HCT116 (cell line): ENCODE measurements at regions not wholly inside any gene's neighbourhood (a gene's known extent, or its start where the extent isn't known, plus 50 kb on each side); places are given as distances from the start of the nearest gene placed in this dataset.
"Not testable (repeated sequence)": the region's sequence is repeated elsewhere in the genome, so short reads cannot be mapped to it uniquely, and the experiment has no call there.

Experiments
- ATAC-seq: fragments of 200-7000 bp; cut with Tn5 transposase; 2 replicates; pipeline ENCODE4 v1.9.1; 2020; ENCODE audit warnings: mild to moderate bottlenecking, moderate library complexity
- BruUV-seq: library from RNA; stranded (reverse); fragments of 400-500 nt; replicated peaks from 2 replicates; lab custom pipeline; 2021; lab: Mats Ljungman, UMichigan
- CTCF ChIA-PET: fragments of 300-600 bp; sonication (Branson Sonifier 250); formaldehyde crosslinking; loops from one replicate; lab custom pipeline; 2021; ENCODE audit warnings: antibody characterized with exemption; lab: Charles Lee
- POLR2A ChIA-PET: fragments of 300-600, 350-600 bp; sonication (Branson Sonifier 250); formaldehyde crosslinking; loops from one replicate; lab custom pipeline; 2021; ENCODE audit warnings: antibody characterized with exemption; lab: Charles Lee
- RAD21 ChIA-PET, 2 experiments: fragments of 300-600 bp; sonication (Branson Sonifier 250); formaldehyde crosslinking; loops; one replicate each; lab custom pipeline; 2023; ENCODE audit warnings: low total read pairs in 2 of 2; ENCODE audit not compliant: uncharacterized antibody in 2 of 2, unreplicated experiment in 2 of 2, low non-redundant PET in 1 of 2; lab: Charles Lee
- DNase-seq: peaks from one replicate; pipeline ENCODE4 v3.0.0-alpha.2; 2010; ENCODE audit warnings: low read depth, low spot score
- H2AFZ ChIP-seq: fragments of 200-600 bp; shearing (Covaris generic), sonication (generic); 2 replicates; pipeline ENCODE4 v1.6.1; 2017; ENCODE audit warnings: low read depth, mixed run types, mixed read lengths, antibody characterized with exemption, low read length; ENCODE audit not compliant: poor library complexity, severe bottlenecking
- H3K27ac ChIP-seq: 2 replicates; pipeline ENCODE4 v1.5.1; 2012; ENCODE audit warnings: low read depth, low read length
- H3K27me3 ChIP-seq: fragments of 200-600 bp; sonication (generic); 2 replicates; pipeline ENCODE4 v1.6.1; 2016; ENCODE audit warnings: mixed run types, low read length, mixed read lengths; ENCODE audit not compliant: insufficient read depth
- H3K36me3 ChIP-seq, 2 experiments: fragments of 200-500 bp in 1 of 2; fragments of 200-600 bp in 1 of 2; sonication (Bioruptor generic) in 1 of 2; sonication (generic) in 1 of 2; 2 replicates each; pipeline versions ENCODE4 v1.5.1 to v1.6.1; 2014 to 2016; ENCODE audit warnings: low read length in 2 of 2, inconsistent platforms in 1 of 2, mixed read lengths in 1 of 2, mixed run types in 1 of 2; ENCODE audit not compliant: insufficient read depth in 2 of 2, control insufficient read depth in 1 of 2
- H3K4me1 ChIP-seq, 2 experiments: fragments of 200-600 bp in 1 of 2; sonication (generic) in 1 of 2; 2 replicates each; pipeline versions ENCODE4 v1.5.1 to v1.6.1; 2012 to 2017; ENCODE audit warnings: low read length in 2 of 2, inconsistent platforms in 1 of 2, mild to moderate bottlenecking in 1 of 2, mixed read lengths in 1 of 2, mixed run types in 1 of 2, moderate library complexity in 1 of 2; ENCODE audit not compliant: insufficient read depth in 2 of 2, control insufficient read depth in 1 of 2
- H3K4me2 ChIP-seq: fragments of 200-600 bp; sonication (generic); 2 replicates; pipeline ENCODE4 v1.6.1; 2017; ENCODE audit warnings: mixed run types, low read length, mixed read lengths
- H3K4me3 ChIP-seq, 2 experiments: fragments of 200-600 bp in 1 of 2; sonication (generic) in 1 of 2; replicated peaks in 1 of 2; 2 replicates each; pipeline ENCODE4 v1.5.1; 2011 to 2016; ENCODE audit warnings: low read length in 2 of 2, control low read depth in 1 of 2, low read depth in 1 of 2, mild to moderate bottlenecking in 1 of 2, mixed read lengths in 1 of 2, mixed run types in 1 of 2
- H3K79me2 ChIP-seq: fragments of 200-600 bp; sonication (generic); 2 replicates; pipeline ENCODE4 v1.6.1; 2017; ENCODE audit warnings: mild to moderate bottlenecking, mixed run types, low read length, moderate library complexity, mixed read lengths; ENCODE audit not compliant: insufficient read depth
- H3K9ac ChIP-seq: fragments of 200-600 bp; sonication (generic); 2 replicates; pipeline ENCODE4 v1.6.1; 2016; ENCODE audit warnings: low read length, mixed read lengths
- H3K9me2 ChIP-seq: fragments of 200-600 bp; sonication (generic), shearing (Covaris generic); 2 replicates; pipeline ENCODE4 v1.6.1; 2017; ENCODE audit warnings: mixed run types, mild to moderate bottlenecking, moderate library complexity; ENCODE audit not compliant: insufficient read depth
- H3K9me3 ChIP-seq, 2 experiments: fragments of 200-500 bp in 1 of 2; fragments of 200-600 bp in 1 of 2; sonication (Bioruptor generic) in 1 of 2; sonication (generic) in 1 of 2; 2 replicates each; pipeline ENCODE4 v1.6.1; 2014 to 2017; ENCODE audit warnings: low read length in 2 of 2, mixed read lengths in 2 of 2, inconsistent platforms in 1 of 2, low read depth in 1 of 2, mild to moderate bottlenecking in 1 of 2, mixed run types in 1 of 2, moderate library complexity in 1 of 2; ENCODE audit not compliant: control insufficient read depth in 1 of 2, insufficient read depth in 1 of 2
- H4K20me1 ChIP-seq: fragments of 200-600 bp; sonication (generic), shearing (Covaris generic); 2 replicates; pipeline ENCODE4 v1.6.1; 2017; ENCODE audit warnings: mixed run types, mild to moderate bottlenecking, moderate library complexity; ENCODE audit not compliant: insufficient read depth
- ATF3 ChIP-seq: IDR thresholded peaks from 2 replicates; pipeline ENCODE4 v1.6.1; 2012
- CBX3 ChIP-seq: IDR thresholded peaks from 2 replicates; pipeline ENCODE4 v1.6.1; 2012; ENCODE audit warnings: low read depth
- CTCF ChIP-seq, 3 experiments: fragments of 200-600 bp in 1 of 3; sonication (generic) in 1 of 3; IDR thresholded peaks in 2 of 3; conservative IDR thresholded peaks in 1 of 3; 2 replicates each; pipeline ENCODE4 v1.5.1; 2012 to 2017; ENCODE audit warnings: low read depth in 2 of 3, low read length in 2 of 3, antibody characterized with exemption in 1 of 3, borderline replicate concordance in 1 of 3, control low read depth in 1 of 3, mild to moderate bottlenecking in 1 of 3, mixed read lengths in 1 of 3, mixed run types in 1 of 3, moderate library complexity in 1 of 3; ENCODE audit not compliant: insufficient read depth in 1 of 3
- EGR1 ChIP-seq: IDR thresholded peaks from 2 replicates; pipeline ENCODE4 v1.6.1; 2012; ENCODE audit warnings: low read depth
- EZH2 ChIP-seq: fragments of 200-600 bp; sonication (generic); IDR thresholded peaks from 2 replicates; pipeline ENCODE4 v1.6.1; 2017; ENCODE audit warnings: antibody characterized with exemption, mixed run types
- EZH2phosphoT487 ChIP-seq: fragments of 200-600 bp; IDR thresholded peaks from 2 replicates; pipeline ENCODE4 v1.6.1; 2018; ENCODE audit warnings: antibody characterized with exemption, borderline replicate concordance
- FOSL1 ChIP-seq: IDR thresholded peaks from 2 replicates; pipeline ENCODE4 v1.6.1; 2012; ENCODE audit warnings: low read depth
- JUND ChIP-seq: IDR thresholded peaks from 2 replicates; pipeline ENCODE4 v1.6.1; 2012
- MAX ChIP-seq: IDR thresholded peaks from 2 replicates; pipeline ENCODE4 v1.6.1; 2012
- POLR2A ChIP-seq: IDR thresholded peaks from 2 replicates; pipeline ENCODE4 v1.7.0; 2011; ENCODE audit warnings: borderline replicate concordance; ENCODE audit not compliant: insufficient read depth, insufficient read length; ENCODE audit errors: extremely low read depth
- RAD21 ChIP-seq: IDR thresholded peaks from 2 replicates; pipeline ENCODE4 v1.6.1; 2012; ENCODE audit warnings: low read depth, mild to moderate bottlenecking
- SIN3A ChIP-seq: IDR thresholded peaks from 2 replicates; pipeline ENCODE4 v1.6.1; 2012; ENCODE audit warnings: low read depth
- SP1 ChIP-seq: IDR thresholded peaks from 2 replicates; pipeline ENCODE4 v1.6.1; 2012; ENCODE audit warnings: low read depth
- SRF ChIP-seq: IDR thresholded peaks from 2 replicates; pipeline ENCODE4 v1.6.1; 2012; ENCODE audit warnings: low read depth
- TCF7L2 ChIP-seq: IDR thresholded peaks from 2 replicates; pipeline ENCODE4 v1.7.0; 2011; ENCODE audit warnings: borderline replicate concordance, inconsistent platforms; ENCODE audit not compliant: insufficient read depth, insufficient read length; ENCODE audit errors: extremely low read depth
- YY1 ChIP-seq: IDR thresholded peaks from 2 replicates; pipeline ENCODE4 v1.6.1; 2011; ENCODE audit warnings: low read length, low read depth, moderate library complexity, mild to moderate bottlenecking; ENCODE audit not compliant: insufficient replicate concordance; ENCODE audit errors: extremely low read depth
- intact Hi-C: fragments of 100-400 bp; cut with micrococcal nuclease; formaldehyde crosslinking; loops from 2 replicates; pipeline ENCODE4 v1.10.0; 2022

- Histone ChIP-seq H3K9ac (no peak overlapping the region), H3K27me3 (no peaks in the 10 kb centered on the region)
- RAD21 ChIA-PET = no interaction called here
- no peak for TF ChIP-seq MAX
- TF ChIP-seq FOSL1 = no peak
- no peak for TF ChIP-seq CTCF (IDR thresholded peaks at IDR 0.05 in 2 of 3, conservative IDR thresholded peaks at IDR 0.05 in 1 of 3; ENCODE audit: borderline replicate concordance in 1 of 3, insufficient read depth in 1 of 3, low read depth in 2 of 3, low read length in 2 of 3)
- no peak for TF ChIP-seq EGR1
- no peak for TF ChIP-seq JUND
- no peak for TF ChIP-seq ATF3
- no peak for TF ChIP-seq EZH2
- no peak for TF ChIP-seq RAD21
- TF ChIP-seq SP1 = no peak
- TF ChIP-seq YY1 = no peak
- no peak for TF ChIP-seq POLR2A
- no peak for TF ChIP-seq TCF7L2
- TF ChIP-seq SRF = no peak
- TF ChIP-seq CBX3 = no peak
- no peak for TF ChIP-seq EZH2phosphoT487
- no peak for TF ChIP-seq SIN3A
- TF ChIP-seq, all 23 proteins: peak for 0
- no peaks in the 10 kb centered on the region for H3K4me1 ChIP-seq
- DNase-seq = no peak
- H3K36me3 ChIP-seq = no peaks in the 10 kb centered on the region
- no peaks in the 10 kb centered on the region for H4K20me1 ChIP-seq
- H3K27ac ChIP-seq = no peak overlapping the region
- CTCF ChIA-PET = no interaction called here
- H3K4me3 ChIP-seq = no peak overlapping the region
- H3K9me2 ChIP-seq = no peaks in the 10 kb centered on the region
- no peaks in the 10 kb centered on the region for H3K79me2 ChIP-seq
- H3K4me2 ChIP-seq = no peak overlapping the region
- no TSS peak for BruUV-seq
- intact Hi-C loops = loop anchor here (10.0 kb wide), 1 partner anchor 822 kb away; no protein-coding TSS in a partner anchor
- POLR2A ChIA-PET = no interaction called here
- no peaks in the 10 kb centered on the region for H3K9me3 ChIP-seq
- no peak overlapping the region for H2AFZ ChIP-seq
- no peak for ATAC-seq
These were observed 76.2 kb upstream of the GBA3 start for GRCh38 chr4:22616516-22616915.

GRCh38 chr4:22620144-22620543, 72.6 kb upstream of the GBA3 start:
- H3K9ac ChIP-seq, H3K36me3 ChIP-seq, H2AFZ ChIP-seq, H4K20me1 ChIP-seq, H3K4me2 ChIP-seq, BruUV-seq, H3K4me3 ChIP-seq, RAD21 ChIA-PET, H3K27ac ChIP-seq, ATAC-seq, H3K9me3 ChIP-seq, H3K4me1 ChIP-seq, DNase-seq, CTCF ChIA-PET, intact Hi-C loops, H3K9me2 ChIP-seq, H3K27me3 ChIP-seq, H3K79me2 ChIP-seq: not testable (repeated sequence)
- POLR2A ChIA-PET = interaction anchor here (0.6 kb wide), 1 partner anchor 10 kb away, joined by 3 read pairs; no protein-coding TSS in a partner anchor

- RAD21 ChIA-PET, H3K9me2 ChIP-seq, H4K20me1 ChIP-seq, H3K9me3 ChIP-seq, BruUV-seq, H3K27ac ChIP-seq, CTCF ChIA-PET, H3K4me3 ChIP-seq, H3K9ac ChIP-seq, DNase-seq, intact Hi-C loops, H2AFZ ChIP-seq, POLR2A ChIA-PET, H3K27me3 ChIP-seq, H3K79me2 ChIP-seq, ATAC-seq, H3K36me3 ChIP-seq, H3K4me2 ChIP-seq: not testable (repeated sequence)
- peaks cover 0 to 12% of the 10 kb centered on the region in 2 experiments; a peak in 2 of 4 replicates for H3K4me1 ChIP-seq
These were observed 70.8 kb upstream of the GBA3 start for GRCh38 chr4:22621970-22622369.
